ENCODE measurements at regions not wholly inside any gene's neighbourhood (a gene's known extent, or its start where the extent isn't known, plus 50 kb on each side); places are given as distances from the start of the nearest gene placed in this dataset.
"Not testable (repeated sequence)": the region's sequence is repeated elsewhere in the genome, so short reads cannot be mapped to it uniquely, and the experiment has no call there.

DNA sequence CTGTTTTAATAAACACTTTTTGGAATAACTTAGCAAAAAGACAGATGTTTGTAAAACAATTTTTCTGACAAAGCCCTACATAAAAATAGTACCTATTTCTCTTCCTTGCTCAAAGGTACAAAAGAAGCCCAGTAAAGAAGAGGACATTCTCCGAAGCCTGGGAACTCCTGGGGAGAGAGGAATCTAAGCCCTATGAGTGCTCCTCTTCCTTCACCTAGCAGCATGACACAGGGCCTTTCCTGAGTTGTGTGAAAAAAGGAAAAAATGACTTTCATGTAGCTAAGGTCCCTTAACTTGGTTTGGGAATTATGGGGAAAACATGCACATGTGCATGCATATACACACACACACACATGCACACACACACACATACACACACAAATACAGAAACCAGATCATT lies 586.9 kb downstream of the TMA16 start:
- DNase-seq (ENCODE audit: low spot score): no peak
- TF ChIP-seq, protein P1, sequence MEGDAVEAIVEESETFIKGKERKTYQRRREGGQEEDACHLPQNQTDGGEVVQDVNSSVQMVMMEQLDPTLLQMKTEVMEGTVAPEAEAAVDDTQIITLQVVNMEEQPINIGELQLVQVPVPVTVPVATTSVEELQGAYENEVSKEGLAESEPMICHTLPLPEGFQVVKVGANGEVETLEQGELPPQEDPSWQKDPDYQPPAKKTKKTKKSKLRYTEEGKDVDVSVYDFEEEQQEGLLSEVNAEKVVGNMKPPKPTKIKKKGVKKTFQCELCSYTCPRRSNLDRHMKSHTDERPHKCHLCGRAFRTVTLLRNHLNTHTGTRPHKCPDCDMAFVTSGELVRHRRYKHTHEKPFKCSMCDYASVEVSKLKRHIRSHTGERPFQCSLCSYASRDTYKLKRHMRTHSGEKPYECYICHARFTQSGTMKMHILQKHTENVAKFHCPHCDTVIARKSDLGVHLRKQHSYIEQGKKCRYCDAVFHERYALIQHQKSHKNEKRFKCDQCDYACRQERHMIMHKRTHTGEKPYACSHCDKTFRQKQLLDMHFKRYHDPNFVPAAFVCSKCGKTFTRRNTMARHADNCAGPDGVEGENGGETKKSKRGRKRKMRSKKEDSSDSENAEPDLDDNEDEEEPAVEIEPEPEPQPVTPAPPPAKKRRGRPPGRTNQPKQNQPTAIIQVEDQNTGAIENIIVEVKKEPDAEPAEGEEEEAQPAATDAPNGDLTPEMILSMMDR (IDR thresholded peaks at IDR 0.05): no peak
- no peak for ATAC-seq (ENCODE audit: low FRiP score)

DNA sequence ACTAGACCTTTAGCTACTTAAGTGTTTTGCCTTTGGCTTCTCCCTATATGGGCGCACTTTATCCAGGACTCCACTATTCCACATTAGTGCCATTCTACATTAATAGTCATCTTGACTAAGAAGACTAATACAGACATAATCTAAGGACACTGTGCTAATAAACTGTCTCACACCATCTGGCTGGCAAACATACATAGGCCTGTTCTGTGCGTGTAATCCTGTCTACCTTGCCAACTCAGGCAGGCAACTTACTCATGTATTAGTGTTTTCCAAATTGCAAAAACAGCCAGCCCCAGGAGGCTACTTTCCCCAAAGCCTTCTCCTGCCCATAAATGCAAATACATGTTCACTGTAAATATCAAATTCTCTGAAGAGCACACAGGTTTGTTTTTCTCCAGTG lies 587.3 kb downstream of the TMA16 start:
- TF ChIP-seq, protein P1 (IDR thresholded peaks at IDR 0.05): no peak
- no peak for DNase-seq (ENCODE audit: low spot score)
- ATAC-seq (ENCODE audit: low FRiP score): no peak

DNA sequence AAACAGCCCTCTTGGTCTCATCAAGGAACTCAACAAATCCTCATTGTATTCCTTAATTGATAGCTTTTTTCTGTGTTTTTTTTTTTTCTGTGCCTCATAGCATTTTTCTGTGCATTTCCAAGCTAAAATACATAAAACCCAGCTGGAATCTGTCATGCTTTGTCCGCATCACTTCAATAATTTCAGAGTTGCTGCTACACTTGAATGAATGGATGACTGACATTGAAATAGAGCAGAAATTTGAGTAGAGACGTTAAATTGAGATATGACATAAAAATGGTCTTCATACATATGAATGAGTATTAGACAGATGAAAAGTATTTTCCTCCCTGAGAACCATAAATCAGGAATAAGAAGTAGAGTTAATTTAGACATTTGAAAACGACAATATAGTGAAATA lies 593.2 kb downstream of the TMA16 start:
- TF ChIP-seq, protein P1 (IDR thresholded peaks at IDR 0.05): no peak
- DNase-seq (ENCODE audit: low spot score): no peak
- no peak for ATAC-seq (ENCODE audit: low FRiP score)

DNA sequence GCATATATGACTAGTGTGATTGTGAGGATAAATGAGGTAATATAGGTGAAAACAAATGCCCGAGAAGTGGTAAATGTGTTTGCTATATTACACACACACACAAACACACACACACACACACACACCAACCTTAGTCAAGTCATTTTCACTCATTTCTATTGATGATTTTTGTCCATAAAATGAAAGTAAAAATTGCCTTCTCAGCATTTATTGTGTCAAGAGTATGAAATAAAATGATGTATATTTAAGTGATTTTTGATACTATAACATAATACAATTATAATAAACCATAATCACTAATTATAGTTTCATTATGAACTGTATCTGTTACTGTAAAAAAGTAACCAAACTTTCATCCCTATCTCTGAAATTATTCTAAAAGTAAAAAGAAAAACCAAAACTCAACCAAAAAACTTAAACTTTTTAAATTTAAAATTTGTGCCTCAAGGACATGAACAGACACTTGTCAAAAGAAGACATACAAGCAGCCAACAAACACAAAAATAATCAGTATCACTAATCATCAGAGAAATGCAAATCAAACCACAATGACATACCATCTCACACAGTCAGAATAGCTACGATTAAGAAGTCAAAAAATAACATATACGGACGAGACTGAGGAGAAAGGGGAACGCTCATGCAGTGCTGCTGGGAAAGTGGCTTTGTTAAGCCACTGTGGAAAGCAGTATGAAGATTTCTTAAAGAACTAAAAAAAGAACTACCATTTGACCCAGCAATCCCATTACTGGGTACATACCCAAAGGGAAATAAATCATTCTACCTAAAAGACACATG lies 601.0 kb downstream of the TMA16 start:
- DNase-seq (ENCODE audit: low spot score) (no peak), ATAC-seq (ENCODE audit: low FRiP score) (no peak)
- TF ChIP-seq, protein P1 (IDR thresholded peaks at IDR 0.05): no peak

DNA sequence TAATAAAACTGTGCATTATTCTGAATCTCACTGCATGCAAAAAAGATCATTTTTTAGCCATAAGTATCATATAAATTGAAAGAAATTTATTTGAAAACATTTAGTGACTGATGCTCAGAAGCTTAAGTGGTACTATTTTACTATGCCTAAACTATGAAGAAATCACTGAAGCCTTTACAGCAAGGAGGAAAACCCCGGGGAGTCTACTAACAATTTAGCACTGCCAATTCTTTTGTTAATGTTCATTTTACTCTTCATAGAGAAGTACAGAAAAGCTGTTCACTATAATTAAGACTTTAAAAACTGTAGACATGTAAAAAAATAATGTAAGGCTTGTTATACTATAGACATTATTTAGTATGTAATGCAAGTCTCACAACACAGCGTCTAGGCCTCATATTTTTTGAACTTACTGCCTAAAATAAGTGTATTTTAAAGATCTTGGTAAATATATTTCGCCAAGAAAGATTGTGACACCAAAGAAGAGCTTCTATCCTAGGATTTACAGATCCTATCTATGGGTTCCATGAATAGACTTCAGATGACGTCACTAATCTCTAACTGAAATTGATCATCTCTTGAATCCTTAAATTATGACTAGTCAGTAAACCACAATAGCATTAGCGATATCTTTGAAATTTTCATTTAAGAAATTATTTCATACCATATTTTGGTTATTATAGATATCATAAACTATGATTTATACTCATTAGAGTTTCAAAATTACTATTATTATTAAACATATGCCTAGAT lies 602.5 kb downstream of the TMA16 start:
- ATAC-seq (ENCODE audit: low FRiP score) (no peak), DNase-seq (ENCODE audit: low spot score) (no peak)
- TF ChIP-seq, protein P1 (IDR thresholded peaks at IDR 0.05): no peak

DNA sequence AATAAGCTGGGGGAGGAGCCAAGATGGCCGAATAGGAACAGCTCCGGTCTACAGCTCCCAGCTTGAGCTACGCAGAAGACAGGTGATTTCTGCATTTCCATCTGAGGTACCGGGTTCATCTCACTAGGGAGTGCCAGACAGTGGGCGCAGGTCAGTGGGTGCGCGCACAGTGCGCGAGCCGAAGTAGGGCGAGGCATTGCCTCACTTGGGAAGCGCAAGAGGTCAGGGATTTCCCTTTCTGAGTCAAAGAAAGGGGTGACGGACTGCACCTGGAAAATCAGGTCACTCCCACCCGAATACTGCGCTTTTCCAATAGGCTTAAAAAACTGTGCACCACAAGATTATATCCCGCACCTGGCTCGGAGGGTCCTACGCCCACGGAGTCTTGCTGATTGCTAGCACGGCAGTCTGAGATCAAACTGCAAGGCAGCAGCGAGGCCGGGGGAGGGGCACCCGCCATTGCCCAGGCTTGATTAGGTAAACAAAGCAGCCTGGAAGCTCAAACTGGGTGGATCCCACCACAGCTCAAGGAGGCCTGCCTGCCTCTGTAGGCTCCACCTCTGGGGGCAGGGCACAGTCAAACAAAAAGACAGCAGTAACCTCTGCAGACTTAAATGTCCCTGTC lies 606.4 kb downstream of the TMA16 start:
- ATAC-seq (ENCODE audit: low FRiP score); DNase-seq (ENCODE audit: low spot score): not testable (repeated sequence)

GRCh38 chr4:164108971-164109370 lies 614.5 kb downstream of the TMA16 start:
- ATAC-seq (ENCODE audit: low FRiP score) (peak; percentile 12), DNase-seq (ENCODE audit: low spot score) (no peak)
- TF ChIP-seq, protein P1 (IDR thresholded peaks at IDR 0.05): no peak

Data from omental fat pad (tissue), 3 donors.